SKM-1 (cell line): ENCODE measurements at regions not wholly inside any gene's neighbourhood (a gene's known extent, or its start where the extent isn't known, plus 50 kb on each side); places are given as distances from the start of the nearest gene placed in this dataset.
"Not testable (repeated sequence)": the region's sequence is repeated elsewhere in the genome, so short reads cannot be mapped to it uniquely, and the experiment has no call there.

ENCODE experiments used
- DNase-seq: peaks from one replicate; lab custom pipeline; 2025; ENCODE audit not compliant: unreplicated experiment; lab: John Stamatoyannopoulos, UW

DNA sequence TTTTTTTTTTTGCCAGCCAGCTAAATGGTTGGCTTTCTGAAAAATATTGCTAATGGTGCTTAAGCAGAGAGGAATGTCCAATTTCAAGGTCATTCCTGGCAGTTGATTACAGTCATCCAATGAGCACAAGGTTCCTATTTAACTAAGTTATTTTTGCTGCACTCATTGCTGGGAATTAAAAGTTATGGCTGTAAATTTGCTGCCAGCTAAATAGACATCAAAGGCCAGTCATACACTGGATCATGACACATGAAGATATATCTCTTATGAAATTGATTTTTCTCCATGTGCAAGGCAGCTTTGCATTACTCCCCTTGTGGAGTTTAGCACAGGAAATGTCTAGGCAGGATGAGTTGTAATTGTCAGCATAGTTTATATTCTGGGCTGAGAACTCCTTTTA, 1898.4 kb upstream of the CELF4 start:
- DNase-seq, result no peak

GRCh38 chr18:39462436-39462835, 1896.8 kb upstream of the CELF4 start:
- no peak for DNase-seq

GRCh38 chr18:39460136-39460535, 1894.5 kb upstream of the CELF4 start:
- no peak for DNase-seq

DNA sequence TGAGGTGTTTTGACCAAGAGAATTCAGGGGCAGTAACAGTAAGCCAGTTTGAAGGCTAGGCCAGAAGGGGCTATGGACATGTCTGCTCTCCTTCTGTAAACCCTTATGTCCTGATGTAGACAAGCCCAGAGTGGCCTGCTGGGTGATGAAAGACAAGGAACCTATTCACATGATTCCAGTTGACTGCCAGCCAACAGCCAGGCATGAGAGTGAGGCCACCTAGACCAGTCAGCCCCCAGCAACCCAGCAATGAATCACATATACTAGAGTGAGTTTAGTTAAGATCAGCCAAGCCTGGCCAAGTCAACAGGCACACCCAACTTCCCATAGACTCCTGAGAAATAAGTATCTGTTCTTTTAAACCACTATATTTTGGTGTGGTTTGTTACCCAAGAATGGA, 1889.7 kb upstream of the CELF4 start:
- no peak for DNase-seq

- DNase-seq, result no peak
Observed at GRCh38 chr18:39454866-39455265, 1889.3 kb upstream of the CELF4 start.

GRCh38 chr18:39453882-39454281, 1888.3 kb upstream of the CELF4 start:
- no peak for DNase-seq

DNA sequence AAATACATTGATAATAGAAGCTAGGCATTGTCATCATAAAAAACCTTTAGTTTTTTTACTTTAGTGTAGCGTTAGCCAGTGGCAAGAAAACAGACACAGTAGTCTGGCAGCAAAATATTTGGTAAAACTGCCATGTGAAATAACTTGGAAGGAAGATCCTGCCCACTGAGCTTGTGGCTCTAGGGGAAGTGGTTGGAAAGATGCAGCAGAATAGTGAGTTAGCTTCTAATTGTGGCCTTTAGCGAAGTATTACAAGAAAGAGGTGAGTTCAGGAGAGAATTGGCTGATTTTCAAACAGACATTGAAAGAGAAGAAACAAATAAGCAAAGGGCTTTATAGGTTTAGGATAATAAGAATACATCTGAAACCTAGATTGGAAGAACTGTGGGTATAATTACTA, 1887.8 kb upstream of the CELF4 start:
- DNase-seq, result no peak

DNA sequence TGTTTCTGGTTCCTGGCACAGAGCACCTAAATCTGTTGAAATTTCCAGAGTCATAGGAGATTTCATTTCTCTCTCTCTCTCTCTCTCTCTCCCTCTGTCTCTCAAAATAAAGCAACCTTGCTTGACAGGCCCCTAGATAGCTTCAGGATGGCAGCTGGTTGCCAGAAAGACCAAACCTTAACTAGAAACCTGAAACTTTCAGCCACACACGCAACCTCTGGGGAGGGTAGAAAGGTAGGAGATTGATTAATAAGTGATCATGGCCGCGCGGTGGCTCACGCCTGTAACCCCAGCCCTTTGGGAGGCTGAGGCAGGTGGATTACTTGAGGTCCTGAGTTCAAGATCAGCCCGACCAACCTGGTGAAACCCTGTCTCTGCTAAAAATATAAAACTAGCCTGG, 1885.4 kb upstream of the CELF4 start:
- DNase-seq, result no peak

GRCh38 chr18:39449566-39449965, 1884.0 kb upstream of the CELF4 start:
- no peak for DNase-seq

DNA sequence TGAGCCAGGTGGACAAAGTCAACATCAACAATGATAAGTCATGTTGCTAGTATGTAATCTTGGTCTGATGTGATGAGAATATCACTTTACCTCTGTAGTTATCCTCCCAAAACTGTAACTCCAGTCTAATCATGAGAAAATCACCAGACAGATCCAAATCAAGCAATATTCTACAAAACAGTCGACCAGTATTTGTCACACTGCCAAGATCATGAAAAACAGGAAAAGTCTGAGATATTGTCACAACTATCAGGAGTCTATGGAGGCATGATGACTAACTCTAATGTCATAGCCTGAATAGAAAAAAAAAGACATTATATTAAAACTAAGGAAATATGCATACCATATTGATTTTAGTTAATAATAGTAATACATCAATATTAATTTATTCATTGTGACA, 1883.3 kb upstream of the CELF4 start:
- no peak for DNase-seq

- DNase-seq, result not testable (repeated sequence)
Observed at GRCh38 chr18:39444957-39445356, 1879.4 kb upstream of the CELF4 start.

GRCh38 chr18:39441648-39442047, 1876.0 kb upstream of the CELF4 start:
- no peak for DNase-seq

- no peak for DNase-seq
Observed at GRCh38 chr18:39435996-39436395, 1870.4 kb upstream of the CELF4 start.

DNA sequence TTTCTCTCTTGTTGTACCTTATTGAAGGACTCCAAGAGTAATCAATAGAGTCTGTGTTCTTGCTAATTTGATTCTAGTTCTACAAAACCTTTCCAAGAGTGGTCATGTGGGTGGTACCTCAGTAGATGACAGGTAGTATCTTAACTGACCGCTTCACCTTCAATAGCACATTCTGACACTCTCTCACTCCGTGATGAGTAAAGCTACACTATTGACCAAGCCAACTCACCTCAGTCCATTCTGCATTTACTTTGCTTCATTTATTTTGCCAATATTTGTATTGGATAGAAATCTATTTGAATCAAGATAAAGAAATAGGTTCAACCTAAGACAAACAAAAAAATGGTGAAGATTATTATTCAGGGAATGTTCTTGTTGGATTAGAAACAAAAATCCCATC, 1869.6 kb upstream of the CELF4 start:
- DNase-seq, result no peak

DNA sequence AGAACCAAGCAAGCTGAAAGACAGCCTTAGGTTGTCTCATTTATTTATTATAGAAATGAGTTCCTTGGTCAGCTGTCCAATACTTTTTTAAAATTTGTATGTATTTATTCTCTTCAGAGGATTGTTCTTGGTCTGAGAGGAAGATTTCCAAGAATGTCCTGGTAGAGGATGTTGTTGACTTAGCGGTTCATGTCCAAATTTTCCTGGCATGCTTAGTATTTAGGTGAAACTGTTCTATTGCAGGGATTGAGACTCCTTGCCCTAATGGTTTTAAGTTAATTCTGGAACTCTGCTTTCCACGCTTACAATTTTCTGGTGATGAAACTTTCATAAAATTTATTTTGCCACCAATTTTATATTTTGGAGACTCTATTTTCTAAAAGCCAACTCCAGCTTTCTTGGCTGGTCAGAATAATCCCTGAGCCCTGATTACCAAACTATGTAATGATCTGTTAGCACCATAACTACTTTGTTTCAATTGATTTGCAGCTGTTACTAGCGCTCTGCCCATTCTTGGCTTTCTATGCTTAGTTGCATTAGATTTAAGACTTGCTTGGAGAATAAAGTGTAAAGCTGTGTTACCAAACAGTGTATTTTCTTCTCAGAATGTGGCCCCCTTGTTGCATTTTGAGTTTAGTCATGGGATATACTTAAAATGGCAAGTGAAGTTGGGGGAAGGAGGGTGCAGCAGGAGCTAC, 1868.8 kb upstream of the CELF4 start:
- DNase-seq, result no peak

GRCh38 chr18:39425172-39425850, 1859.7 kb upstream of the CELF4 start:
- DNase-seq, result no peak

DNA sequence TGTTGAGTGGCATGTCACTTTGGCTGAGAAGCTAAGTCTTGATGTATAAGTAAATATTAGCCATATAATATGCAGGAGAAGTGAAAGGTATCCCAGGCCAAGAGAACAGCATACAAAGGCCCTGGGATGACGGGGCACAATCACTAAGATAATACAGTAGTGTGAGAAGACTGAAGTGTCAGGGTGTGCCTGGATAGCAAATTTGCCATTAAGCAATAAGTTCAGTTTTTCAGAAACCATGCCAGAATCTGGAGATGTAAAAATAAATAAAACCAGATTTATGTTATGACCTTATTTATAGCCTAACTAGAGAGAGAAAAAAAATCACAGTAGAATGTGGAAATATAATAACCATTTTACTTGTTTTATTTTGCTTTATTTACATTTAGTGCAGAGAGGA, 1858.7 kb upstream of the CELF4 start:
- DNase-seq, result no peak

DNA sequence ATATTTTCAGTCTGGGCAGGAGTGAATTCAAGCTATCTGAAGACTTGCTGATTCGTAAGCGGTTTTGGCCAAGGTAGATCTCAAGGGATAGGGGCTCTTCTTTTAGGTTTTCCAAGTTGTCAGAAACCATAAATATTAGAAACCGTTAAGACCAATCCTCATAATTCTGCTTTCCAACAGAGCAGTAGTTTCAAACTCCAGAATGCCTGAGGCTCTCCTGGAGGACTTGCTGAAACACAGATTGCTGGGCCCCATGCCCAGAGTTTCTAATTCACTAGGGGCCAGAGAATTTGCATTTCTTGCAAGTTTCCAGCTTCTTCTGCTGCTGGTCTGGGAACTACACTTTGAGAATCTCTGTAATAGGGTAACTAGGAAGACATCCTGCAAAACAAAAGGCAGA, 1855.7 kb upstream of the CELF4 start:
- no peak for DNase-seq

- DNase-seq, result no peak
Observed at GRCh38 chr18:39419315-39419714, 1853.7 kb upstream of the CELF4 start.

DNA sequence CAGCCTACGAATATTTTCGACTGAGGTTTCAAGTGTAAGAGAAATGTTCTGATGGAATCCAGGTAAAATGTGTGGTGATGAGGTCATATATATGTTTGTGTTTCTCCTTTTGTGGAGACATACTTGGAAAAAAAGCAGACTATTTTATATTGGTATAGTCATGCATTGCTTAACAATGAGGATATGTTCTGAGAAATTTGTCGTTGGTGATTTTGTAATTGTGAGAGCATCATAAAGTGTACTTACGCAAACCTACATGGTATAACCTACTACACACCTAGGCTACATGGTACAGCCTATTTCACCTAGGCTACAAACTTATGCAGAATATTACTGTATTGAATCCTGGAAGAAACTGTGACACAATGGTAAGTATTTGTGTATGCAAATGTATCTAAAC, 1849.9 kb upstream of the CELF4 start:
- no peak for DNase-seq

- no peak for DNase-seq
Observed at GRCh38 chr18:39414009-39414700, 1848.6 kb upstream of the CELF4 start.

DNA sequence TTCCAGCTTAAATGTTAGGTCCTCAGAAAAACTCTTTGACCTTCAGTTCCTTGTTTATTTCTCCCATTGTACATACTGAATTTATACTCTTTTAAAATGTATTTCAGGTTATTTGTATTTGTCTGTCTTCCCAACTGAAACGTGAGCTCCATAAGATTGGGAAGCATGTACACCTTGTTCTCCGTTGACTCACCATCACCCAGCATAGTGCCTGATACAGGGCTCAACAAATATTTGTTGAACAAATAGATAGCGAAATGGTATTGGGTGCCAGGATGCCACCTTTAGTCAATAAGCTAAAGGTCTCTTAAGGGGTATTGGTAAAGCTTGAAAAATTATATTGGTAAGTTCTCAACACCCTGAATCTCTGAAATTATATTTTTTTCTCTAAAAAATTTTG, 1841.3 kb upstream of the CELF4 start:
- no peak for DNase-seq
